Panc1 (cell line): ENCODE measurements at regions not wholly inside any gene's neighbourhood (a gene's known extent, or its start where the extent isn't known, plus 50 kb on each side); places are given as distances from the start of the nearest gene placed in this dataset.

Source experiments
- ATAC-seq: fragments of 200-7000 bp; cut with Tn5 transposase; 2 replicates; pipeline ENCODE4 v1.9.1; 2020; ENCODE audit warnings: mild to moderate bottlenecking, moderate library complexity
- BruUV-seq: library from RNA; stranded (reverse); fragments of 400-500 nt; replicated peaks from 2 replicates; lab custom pipeline; 2021; lab: Mats Ljungman, UMichigan
- CTCF ChIA-PET: fragments of 300-600 bp; sonication (Branson Sonifier 250); formaldehyde crosslinking; loops from one replicate; lab custom pipeline; 2022; ENCODE audit warnings: antibody characterized with exemption; lab: Charles Lee
- POLR2A ChIA-PET: fragments of 300-600 bp; sonication (Branson Sonifier 250); formaldehyde crosslinking; loops from one replicate; lab custom pipeline; 2022; ENCODE audit warnings: antibody characterized with exemption; lab: Charles Lee
- DNase-seq: peaks from one replicate; pipeline ENCODE4 v3.0.0-alpha.2; 2010; ENCODE audit warnings: low read depth, low spot score
- H3K27ac ChIP-seq: 2 replicates; pipeline ENCODE4 v1.5.1; 2011; ENCODE audit warnings: mild to moderate bottlenecking, low read length, inconsistent platforms
- H3K27me3 ChIP-seq: fragments of 200-500 bp; sonication (Bioruptor generic); 2 replicates; pipeline ENCODE4 v1.6.0; 2014; ENCODE audit warnings: low read length, inconsistent platforms; ENCODE audit not compliant: control insufficient read depth, insufficient read depth
- H3K36me3 ChIP-seq: fragments of 200-500 bp; sonication (Bioruptor generic); 2 replicates; pipeline ENCODE4 v1.5.1; 2014; ENCODE audit warnings: inconsistent platforms, mild to moderate bottlenecking, low read length, moderate library complexity; ENCODE audit not compliant: control insufficient read depth, insufficient read depth
- H3K4me1 ChIP-seq: 2 replicates; pipeline ENCODE4 v1.5.1; 2011; ENCODE audit warnings: inconsistent platforms, mild to moderate bottlenecking, low read length, moderate library complexity; ENCODE audit not compliant: control insufficient read depth, insufficient read depth
- H3K4me3 ChIP-seq, 2 experiments: 2 replicates each; pipeline ENCODE4 v1.5.1; 2011 to 2012; ENCODE audit warnings: low read depth in 2 of 2, low read length in 2 of 2, mild to moderate bottlenecking in 2 of 2, inconsistent platforms in 1 of 2, moderate library complexity in 1 of 2
- H3K9me3 ChIP-seq: fragments of 200-500 bp; sonication (Bioruptor generic); 2 replicates; pipeline ENCODE4 v1.5.1; 2014; ENCODE audit warnings: low read depth, mild to moderate bottlenecking, inconsistent platforms, low read length, moderate library complexity; ENCODE audit not compliant: control insufficient read depth, insufficient read depth
- POLR2AphosphoS5 ChIP-seq: IDR thresholded peaks from 2 replicates; pipeline ENCODE4 v1.6.1; 2012; ENCODE audit warnings: mild to moderate bottlenecking, low read depth, low read length, moderate library complexity
- SIN3A ChIP-seq: IDR thresholded peaks from 2 replicates; pipeline ENCODE4 v1.6.1; 2012; ENCODE audit warnings: low read depth, mild to moderate bottlenecking, low read length, moderate library complexity, borderline replicate concordance; ENCODE audit not compliant: insufficient read depth
- TCF7L2 ChIP-seq: IDR thresholded peaks from 2 replicates; pipeline ENCODE4 v1.6.1; 2011; ENCODE audit warnings: mild to moderate bottlenecking, low read depth, low read length, inconsistent platforms
- in situ Hi-C: cut with HindIII; loops from 2 replicates; pipeline ENCODE4 v1.10.0; 2016; ENCODE audit warnings: low sequenced_read_pairs, low pct_unique_long_range_greater_than_20kb
- intact Hi-C: fragments of 100-400 bp; cut with micrococcal nuclease; formaldehyde crosslinking; loops from one replicate; pipeline ENCODE4 v1.10.0; 2022; ENCODE audit not compliant: unreplicated experiment
- TF ChIP-seq, protein P1 (sequence below), 2 experiments: IDR thresholded peaks; 2 replicates each; pipeline ENCODE4 v1.6.1; 2011 to 2012; ENCODE audit warnings: low read depth in 2 of 2, control low read depth in 1 of 2, low read length in 1 of 2, mild to moderate bottlenecking in 1 of 2, moderate library complexity in 1 of 2; ENCODE audit not compliant: insufficient read depth in 1 of 2
- TF ChIP-seq, protein P2 (sequence below): fragments of 450-650 bp; IDR thresholded peaks from 2 replicates; pipeline ENCODE4 v1.5.1; 2017; ENCODE audit warnings: mild to moderate bottlenecking

GRCh38 chr4:73690051-73690738 is 50.2 kb upstream of the CXCL8 start:
- Histone ChIP-seq H3K27ac (peak overlapping the region; percentile 18; the same call in 1 of the 2 replicates), H3K27me3 (no peaks in the 10 kb centered on the region), H3K4me1 (peaks cover 10% of the 10 kb centered on the region), H3K9me3 (no peaks in the 10 kb centered on the region), H3K4me3 (no peak overlapping the region), H3K36me3 (no peaks in the 10 kb centered on the region)
- POLR2A ChIA-PET = no interaction called here
- TF ChIP-seq, protein P1, sequence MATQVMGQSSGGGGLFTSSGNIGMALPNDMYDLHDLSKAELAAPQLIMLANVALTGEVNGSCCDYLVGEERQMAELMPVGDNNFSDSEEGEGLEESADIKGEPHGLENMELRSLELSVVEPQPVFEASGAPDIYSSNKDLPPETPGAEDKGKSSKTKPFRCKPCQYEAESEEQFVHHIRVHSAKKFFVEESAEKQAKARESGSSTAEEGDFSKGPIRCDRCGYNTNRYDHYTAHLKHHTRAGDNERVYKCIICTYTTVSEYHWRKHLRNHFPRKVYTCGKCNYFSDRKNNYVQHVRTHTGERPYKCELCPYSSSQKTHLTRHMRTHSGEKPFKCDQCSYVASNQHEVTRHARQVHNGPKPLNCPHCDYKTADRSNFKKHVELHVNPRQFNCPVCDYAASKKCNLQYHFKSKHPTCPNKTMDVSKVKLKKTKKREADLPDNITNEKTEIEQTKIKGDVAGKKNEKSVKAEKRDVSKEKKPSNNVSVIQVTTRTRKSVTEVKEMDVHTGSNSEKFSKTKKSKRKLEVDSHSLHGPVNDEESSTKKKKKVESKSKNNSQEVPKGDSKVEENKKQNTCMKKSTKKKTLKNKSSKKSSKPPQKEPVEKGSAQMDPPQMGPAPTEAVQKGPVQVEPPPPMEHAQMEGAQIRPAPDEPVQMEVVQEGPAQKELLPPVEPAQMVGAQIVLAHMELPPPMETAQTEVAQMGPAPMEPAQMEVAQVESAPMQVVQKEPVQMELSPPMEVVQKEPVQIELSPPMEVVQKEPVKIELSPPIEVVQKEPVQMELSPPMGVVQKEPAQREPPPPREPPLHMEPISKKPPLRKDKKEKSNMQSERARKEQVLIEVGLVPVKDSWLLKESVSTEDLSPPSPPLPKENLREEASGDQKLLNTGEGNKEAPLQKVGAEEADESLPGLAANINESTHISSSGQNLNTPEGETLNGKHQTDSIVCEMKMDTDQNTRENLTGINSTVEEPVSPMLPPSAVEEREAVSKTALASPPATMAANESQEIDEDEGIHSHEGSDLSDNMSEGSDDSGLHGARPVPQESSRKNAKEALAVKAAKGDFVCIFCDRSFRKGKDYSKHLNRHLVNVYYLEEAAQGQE (IDR thresholded peaks at IDR 0.05; ENCODE audit: insufficient read depth in 1 of 2, low read depth in 2 of 2, low read length in 1 of 2) = no peak
- TF ChIP-seq SIN3A (no peak), TCF7L2 (no peak), POLR2AphosphoS5 (no peak)
- TF ChIP-seq, protein P2, sequence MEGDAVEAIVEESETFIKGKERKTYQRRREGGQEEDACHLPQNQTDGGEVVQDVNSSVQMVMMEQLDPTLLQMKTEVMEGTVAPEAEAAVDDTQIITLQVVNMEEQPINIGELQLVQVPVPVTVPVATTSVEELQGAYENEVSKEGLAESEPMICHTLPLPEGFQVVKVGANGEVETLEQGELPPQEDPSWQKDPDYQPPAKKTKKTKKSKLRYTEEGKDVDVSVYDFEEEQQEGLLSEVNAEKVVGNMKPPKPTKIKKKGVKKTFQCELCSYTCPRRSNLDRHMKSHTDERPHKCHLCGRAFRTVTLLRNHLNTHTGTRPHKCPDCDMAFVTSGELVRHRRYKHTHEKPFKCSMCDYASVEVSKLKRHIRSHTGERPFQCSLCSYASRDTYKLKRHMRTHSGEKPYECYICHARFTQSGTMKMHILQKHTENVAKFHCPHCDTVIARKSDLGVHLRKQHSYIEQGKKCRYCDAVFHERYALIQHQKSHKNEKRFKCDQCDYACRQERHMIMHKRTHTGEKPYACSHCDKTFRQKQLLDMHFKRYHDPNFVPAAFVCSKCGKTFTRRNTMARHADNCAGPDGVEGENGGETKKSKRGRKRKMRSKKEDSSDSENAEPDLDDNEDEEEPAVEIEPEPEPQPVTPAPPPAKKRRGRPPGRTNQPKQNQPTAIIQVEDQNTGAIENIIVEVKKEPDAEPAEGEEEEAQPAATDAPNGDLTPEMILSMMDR = no peak
- no TSS peak for BruUV-seq
- intact Hi-C loops (no loop called here), in situ Hi-C loops (no loop called here)
- DNase-seq = no peak
- peak; percentile 57; the same call in 1 of the 2 replicates for ATAC-seq
- CTCF ChIA-PET = no interaction called here
